BLaER1 (cell line): ENCODE measurements at regions not wholly inside any gene's neighbourhood (a gene's known extent, or its start where the extent isn't known, plus 50 kb on each side); places are given as distances from the start of the nearest gene placed in this dataset.

Experiments
- H3K27ac ChIP-seq: shearing (Covaris generic); formaldehyde crosslinking; 2 replicates; pipeline ENCODE4 v1.8.1; 2022
- H3K27me3 ChIP-seq: shearing (Covaris generic); formaldehyde crosslinking; 2 replicates; pipeline ENCODE4 v1.8.1; 2022
- H3K36me3 ChIP-seq: shearing (Covaris generic); formaldehyde crosslinking; 2 replicates; pipeline ENCODE4 v1.8.1; 2022
- H3K4me1 ChIP-seq: shearing (Covaris generic); formaldehyde crosslinking; 2 replicates; pipeline ENCODE4 v1.8.1; 2022
- H3K4me2 ChIP-seq: shearing (Covaris generic); formaldehyde crosslinking; 2 replicates; pipeline ENCODE4 v1.8.1; 2022
- H3K4me3 ChIP-seq: shearing (Covaris generic); formaldehyde crosslinking; 2 replicates; pipeline ENCODE4 v1.8.1; 2022
- H3K9ac ChIP-seq: shearing (Covaris generic); formaldehyde crosslinking; 2 replicates; pipeline ENCODE4 v1.8.1; 2022
- H3K9me3 ChIP-seq: shearing (Covaris generic); formaldehyde crosslinking; 2 replicates; pipeline ENCODE4 v1.8.1; 2022
- H4K20me1 ChIP-seq: shearing (Covaris generic); formaldehyde crosslinking; 2 replicates; pipeline ENCODE4 v1.8.1; 2022
- Cebpa-rat ChIP-seq: shearing (Covaris generic); IDR thresholded peaks from 2 replicates; pipeline ENCODE4 v1.8.1; 2022

GRCh38 chr2:117762454-117762853 lies 52.0 kb upstream of the DDX18 start:
- TF ChIP-seq Cebpa-rat = no peak
- Histone ChIP-seq H4K20me1 (no peaks in the 10 kb centered on the region), H3K4me2 (no peak overlapping the region), H3K27me3 (no peaks in the 10 kb centered on the region), H3K9me3 (no peaks in the 10 kb centered on the region), H3K4me1 (no peaks in the 10 kb centered on the region), H3K27ac (no peak overlapping the region), H3K9ac (no peak overlapping the region), H3K4me3 (no peak overlapping the region), H3K36me3 (no peaks in the 10 kb centered on the region)

- H3K36me3 ChIP-seq = no peaks in the 10 kb centered on the region
- no peak overlapping the region for H3K27ac ChIP-seq
- no peak overlapping the region for H3K9ac ChIP-seq
- H3K4me1 ChIP-seq = no peaks in the 10 kb centered on the region
- H3K4me3 ChIP-seq = no peak overlapping the region
- H3K27me3 ChIP-seq = no peaks in the 10 kb centered on the region
- H3K9me3 ChIP-seq = no peaks in the 10 kb centered on the region
- H3K4me2 ChIP-seq = no peak overlapping the region
- H4K20me1 ChIP-seq = no peaks in the 10 kb centered on the region
- TF ChIP-seq Cebpa-rat = no peak
Observed at GRCh38 chr2:117763804-117764203, 50.7 kb upstream of the DDX18 start.
